ENCODE measurements at regions not wholly inside any gene's neighbourhood (a gene's known extent, or its start where the extent isn't known, plus 50 kb on each side); places are given as distances from the start of the nearest gene placed in this dataset.
"Not testable (repeated sequence)": the region's sequence is repeated elsewhere in the genome, so short reads cannot be mapped to it uniquely, and the experiment has no call there.

DNA sequence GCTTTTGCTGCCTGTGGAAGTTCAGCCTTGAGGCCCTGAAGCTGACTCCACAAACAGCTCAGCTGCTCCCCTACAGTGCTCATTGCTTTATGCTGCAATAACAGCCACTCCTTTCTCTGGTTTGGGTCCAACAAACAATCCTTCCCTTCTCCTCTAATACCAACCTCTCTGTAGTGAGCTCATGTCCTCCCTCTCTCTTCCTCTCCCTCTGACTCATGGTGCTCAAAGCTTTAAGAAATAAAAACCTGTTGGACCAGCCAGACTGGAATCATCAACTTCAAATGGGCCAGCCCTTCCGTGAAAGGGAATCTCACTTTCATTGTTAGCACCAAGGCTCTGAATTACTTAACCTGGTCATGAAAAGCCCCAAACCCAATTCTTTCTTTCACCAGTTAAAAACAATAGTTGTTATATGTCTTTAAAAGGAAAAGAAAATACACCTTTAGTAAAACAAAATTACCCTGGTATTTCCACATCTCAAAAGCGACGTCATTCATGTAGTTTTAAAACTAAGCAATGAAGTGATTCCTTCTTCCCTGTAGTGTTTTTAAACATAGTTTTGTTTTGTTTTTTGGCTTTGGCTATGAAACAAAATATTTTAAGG lies 126.4 kb downstream of the DUSP6 start:
- DNase-seq, result no peak

DNA sequence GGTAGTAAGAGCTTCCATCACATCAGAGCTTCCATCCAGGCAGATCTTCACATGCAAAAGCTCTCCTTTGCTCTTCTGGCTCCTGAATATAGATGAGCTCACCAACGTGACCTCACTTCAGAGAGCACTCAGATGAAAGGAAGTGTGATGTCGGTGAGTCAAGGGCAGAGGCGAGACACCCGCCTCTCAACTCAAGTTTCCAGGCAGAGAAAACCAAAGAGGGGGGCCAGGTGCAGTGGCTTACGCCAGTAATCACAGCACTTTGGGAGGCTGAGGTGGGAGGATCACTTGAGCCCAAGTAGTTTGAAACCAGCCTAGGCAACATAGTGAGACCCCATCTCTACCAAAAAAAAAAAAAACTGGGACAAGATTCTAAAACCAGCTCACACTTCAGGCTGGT lies 126.9 kb downstream of the DUSP6 start:
- no peak for DNase-seq

DNA sequence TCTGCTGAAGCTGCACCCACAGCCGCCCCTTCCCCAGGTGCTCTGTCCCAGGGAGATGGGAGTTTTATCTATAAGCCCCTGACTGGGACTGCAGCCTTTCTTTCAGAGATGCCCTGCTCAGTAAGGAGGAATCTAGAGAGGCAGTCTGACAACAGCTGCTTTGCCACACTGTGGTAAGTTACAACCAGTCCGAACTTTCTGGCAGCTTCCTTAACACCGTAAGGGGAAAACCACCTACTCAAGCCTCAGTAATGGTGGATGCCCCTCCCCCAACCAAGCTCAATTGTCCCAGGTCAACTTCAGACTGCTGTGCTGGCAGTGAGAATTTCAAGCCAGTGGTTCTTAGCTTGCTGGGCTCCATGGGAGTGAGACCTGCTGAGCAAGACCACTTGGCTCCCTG lies 129.7 kb downstream of the DUSP6 start:
- DNase-seq, result not testable (repeated sequence)

DNA sequence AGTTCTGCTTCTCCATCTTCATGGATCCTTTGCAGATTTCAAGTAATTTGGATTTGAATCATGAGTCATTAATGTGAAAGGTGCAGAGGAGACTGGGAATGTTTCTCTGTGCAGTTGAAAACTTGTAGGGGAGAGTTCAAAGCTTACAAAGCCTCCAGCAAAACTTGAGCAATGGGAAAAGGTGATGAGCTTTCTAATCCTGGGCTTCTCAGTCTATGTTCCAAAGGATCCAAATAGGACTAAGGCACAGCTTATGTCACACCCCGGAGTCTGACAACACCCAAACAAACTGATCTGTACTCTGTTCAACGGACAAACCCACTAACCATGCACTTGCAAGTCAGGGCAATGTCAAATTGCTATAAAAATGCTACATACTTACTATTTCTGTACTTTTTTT lies 134.8 kb downstream of the DUSP6 start:
- DNase-seq, result no peak

DNA sequence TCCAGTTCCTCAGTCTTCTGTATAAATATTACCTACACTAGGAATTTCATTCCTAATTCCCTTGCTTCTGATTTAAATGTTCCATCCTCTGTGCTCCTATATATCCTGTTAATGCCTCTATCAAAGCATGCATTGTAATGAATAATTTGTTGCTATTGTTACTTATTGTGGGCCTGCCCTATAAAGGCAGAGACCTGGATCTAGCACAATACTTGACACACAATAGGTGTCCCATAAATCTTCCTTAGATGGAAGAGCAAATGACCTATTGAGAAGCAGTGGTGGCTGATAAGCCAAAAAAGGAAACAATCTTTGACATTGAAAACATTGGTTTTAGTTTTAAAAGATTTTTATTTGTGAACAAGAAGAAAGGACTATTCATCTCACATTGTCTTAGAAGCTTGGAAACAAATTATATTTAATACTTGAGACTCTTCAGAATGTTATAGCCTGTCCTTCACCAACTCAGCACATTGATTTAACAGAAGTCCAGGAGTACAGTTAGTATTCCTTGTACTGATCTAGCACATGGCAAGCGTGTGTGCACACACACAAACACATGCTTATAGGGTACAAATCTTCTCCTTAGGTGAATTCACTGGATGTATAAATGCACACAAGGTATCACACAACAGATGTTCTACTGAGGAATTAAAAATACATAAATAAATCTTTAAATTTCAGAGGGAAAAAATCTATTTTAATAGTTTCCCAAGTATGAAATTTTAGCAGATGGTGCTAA lies 135.9 kb downstream of the DUSP6 start:
- DNase-seq, result no peak

DNA sequence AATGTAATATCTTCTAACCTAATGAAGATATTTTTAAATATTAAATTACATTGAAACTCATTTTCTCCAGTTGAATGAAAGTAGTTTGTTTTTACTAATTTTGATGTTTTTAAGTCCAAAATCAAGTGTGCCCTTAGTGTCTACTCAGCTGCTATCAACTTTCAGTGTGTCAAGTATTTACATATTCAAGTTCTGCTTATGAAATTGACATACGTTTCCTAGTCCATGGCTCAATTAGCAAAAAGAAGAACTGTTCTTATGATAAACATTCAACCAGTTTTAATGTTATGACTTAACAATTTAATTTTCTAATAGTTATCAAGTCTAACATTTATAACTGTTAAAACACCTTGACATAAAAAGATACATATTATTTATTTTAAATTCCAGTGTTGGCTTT lies 137.1 kb downstream of the DUSP6 start:
- no peak for DNase-seq

DNA sequence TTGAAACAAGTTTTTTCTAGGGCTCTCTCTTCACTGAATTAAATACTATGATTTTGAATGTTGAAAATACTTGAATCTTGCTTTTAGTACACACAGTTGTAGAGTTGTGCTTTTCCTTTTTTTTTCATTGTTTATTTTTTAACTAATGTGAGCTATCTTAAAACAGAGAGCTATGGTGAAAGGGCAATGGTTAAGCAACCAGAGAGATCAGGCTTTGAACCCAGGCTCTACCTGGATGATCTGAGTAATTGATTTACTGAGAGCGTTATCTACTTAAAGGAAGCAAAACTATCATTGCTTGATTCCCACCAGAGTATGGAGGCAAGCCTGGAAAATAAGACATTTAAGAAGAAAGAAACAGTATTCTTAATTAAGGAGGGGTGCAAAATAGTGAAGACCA lies 138.6 kb downstream of the DUSP6 start:
- DNase-seq, result no peak

DNA sequence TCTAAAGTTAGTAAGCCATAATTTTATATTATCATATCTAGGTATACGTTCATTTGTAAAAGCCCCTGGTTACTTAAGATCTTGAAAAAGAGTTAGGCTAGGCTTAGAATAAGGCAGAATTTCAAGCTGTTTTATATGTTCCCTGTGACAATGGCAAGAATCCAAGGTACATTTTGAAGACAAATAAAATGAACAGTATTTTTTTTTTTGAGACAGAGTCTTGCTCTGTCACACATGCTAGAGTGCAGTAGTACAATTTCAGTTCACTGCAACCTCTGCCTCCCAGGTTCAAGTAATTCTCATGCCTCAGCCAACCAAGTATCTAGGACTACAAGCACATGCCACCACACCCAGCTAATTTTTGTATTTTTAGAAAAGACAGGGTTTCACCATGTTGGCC lies 139.2 kb downstream of the DUSP6 start:
- DNase-seq, result no peak

DNA sequence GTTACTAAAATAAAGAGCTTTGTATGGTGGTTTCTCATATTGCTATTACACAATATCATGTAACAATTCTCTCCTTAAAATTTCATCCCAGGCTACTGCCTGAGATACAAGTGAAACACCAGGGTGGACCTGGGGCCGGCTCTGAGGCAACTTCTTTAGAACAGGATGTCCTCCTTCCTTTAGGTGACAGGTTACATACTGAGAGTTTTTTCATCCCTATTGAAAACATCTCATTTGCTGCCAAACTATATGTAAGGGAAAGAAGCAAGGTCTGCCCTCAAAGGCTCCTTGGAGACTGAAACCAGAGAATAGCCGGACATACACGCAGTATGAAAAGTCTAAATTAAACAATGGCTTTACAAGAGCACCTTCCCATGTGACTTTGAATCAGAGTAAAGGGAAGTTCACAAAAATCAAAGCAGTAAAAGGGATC lies 139.9 kb downstream of the DUSP6 start:
- no peak for DNase-seq

DNA sequence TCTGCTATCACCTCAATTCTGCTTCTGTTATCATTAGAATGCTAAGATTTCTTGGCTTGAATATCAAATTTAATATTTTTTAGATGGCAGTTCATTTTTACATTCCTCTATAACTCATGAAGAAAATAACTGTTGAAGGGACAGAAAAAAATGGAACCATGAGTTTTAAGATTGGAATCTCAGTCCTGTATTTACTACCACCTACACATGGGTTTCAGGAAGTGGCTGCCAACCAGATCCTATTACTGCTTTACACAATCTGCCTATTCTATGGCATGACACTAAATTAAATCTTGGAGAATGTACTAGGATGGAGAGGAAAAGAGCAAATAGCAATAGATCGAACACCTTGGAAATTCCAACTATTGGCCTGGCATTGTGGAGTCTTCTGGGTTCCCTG lies 140.8 kb downstream of the DUSP6 start:
- DNase-seq, result no peak

DNA sequence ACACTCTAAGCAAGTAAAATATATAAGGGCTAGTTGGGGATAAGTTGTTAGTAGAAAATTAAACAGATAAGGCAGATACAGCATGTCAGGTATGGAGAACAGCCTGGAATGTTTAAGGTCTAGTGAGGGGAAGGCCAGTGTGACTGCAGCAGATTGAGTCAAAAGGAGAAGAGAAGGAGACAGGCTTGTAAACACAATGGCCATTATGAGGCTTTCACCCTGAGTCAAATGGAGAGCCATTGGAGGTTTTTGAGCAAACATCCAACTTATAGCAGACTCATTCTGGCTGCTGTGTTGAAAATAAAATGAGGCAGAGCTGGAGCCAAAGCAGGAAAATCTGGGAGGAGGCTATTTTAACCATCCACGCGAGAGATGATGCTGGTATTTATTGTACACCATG lies 142.0 kb downstream of the DUSP6 start:
- DNase-seq, result no peak

DNA sequence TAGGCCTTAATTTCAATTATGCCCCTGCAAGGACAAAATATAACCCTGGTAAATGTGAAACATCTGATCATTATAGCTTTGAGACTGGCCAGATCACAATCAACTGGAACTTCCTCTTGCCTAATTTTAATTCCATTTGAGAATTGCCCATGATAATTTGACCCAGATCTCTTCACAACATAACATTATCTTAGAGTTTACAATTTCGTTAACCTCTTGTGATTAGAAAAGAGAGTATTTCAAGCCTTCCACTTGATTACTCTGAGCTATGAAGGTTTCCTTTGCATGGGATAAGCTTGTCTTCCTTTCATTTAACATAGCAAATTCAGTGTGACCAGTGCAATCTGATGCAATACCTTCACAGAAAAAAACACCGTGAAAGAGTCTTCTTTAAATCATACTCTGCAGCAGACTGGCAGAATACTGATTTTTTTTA lies 143.6 kb downstream of the DUSP6 start:
- no peak for DNase-seq

DNA sequence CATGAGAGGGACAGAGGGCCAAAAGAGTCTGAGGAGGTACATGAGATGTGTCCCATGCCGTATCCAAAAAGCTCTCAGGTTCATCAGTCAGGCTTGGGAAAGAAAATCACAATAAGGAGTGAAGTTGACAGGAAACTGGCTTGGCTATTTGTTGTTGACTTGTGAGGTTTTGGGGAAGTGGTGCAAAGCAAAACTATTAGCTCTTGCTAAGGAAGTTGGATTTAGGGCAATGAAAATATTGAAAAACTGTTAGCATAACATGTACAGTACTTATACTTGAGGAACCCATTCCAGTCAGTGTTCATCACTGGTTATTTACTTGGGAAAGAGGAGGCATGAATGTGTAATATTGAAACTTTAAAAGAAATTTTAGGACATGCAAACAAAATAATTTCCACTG lies 145.9 kb downstream of the DUSP6 start:
- DNase-seq, result no peak

DNA sequence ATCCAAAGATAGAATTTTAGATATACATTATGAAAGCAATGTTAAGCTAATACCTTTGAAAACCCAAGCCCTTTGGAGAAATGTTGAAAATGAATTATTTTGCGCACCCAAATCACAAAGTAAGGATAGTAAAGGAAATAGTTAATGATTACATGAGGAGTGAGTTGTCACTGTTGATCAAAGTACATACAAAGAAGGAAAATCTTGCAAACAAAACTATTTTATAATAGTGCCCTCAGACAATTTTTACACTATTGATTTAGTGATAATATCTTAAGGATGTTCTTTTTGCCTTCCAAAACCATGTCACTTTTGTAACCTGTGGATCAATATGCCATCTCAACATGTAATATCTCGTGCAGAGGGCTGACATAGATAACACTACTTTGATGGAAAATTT lies 146.8 kb downstream of the DUSP6 start:
- DNase-seq, result no peak

DNA sequence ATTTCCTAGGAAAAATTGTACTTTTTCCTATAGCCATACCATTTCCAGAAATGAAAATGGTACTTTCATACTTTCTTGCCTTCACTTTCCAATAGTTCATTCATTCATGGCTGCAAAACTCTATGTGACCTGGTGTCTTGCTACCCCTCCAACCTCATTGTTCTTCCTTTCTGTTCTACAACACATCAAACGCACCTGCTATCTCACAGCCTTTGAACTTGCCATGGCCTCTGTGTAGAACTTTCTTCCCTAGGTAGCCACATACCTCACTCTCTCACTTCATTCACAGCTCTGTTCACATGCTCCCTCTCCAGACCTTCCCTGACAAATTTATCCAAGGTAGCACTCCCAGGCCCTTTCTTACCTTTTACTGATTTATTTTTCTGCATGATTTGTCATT lies 149.2 kb downstream of the DUSP6 start:
- no peak for DNase-seq

DNA sequence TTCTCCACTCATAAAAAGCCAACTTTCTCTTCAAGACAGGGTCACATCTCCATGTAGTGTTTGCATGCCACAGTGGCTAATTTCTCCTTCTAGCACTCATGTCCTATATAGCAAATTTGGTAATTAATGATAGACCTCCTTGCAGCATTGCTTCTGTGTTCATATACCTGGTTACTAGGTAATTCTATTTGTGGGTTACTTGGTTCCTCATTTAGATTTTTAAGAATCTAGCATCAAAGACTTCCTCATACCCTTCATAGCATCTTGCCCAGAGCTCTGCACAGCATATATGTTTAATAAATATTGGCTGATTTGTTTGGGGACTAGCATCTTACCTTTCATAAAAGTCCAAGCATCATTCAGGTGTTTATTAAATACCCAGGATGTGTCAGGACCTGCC lies 152.1 kb downstream of the DUSP6 start:
- DNase-seq, result no peak

DNA sequence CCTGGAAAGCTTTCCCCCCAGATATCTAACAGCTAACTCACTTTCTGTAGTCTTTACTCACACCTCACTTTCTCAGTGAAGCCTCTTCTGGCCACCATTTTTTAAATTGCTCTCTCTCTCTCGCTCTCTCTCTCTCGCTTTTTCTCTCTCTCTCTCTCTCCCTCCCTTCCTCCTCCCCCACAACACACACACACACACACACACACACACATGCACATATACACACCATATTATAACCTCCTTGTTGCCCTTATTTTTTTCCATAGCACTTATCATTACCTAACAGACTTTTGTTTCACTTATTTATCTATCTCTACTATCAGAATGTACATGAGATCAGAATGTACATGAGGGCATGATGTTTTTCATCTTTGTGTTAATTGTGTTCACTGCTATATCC lies 156.8 kb downstream of the DUSP6 start:
- DNase-seq, result no peak

DNA sequence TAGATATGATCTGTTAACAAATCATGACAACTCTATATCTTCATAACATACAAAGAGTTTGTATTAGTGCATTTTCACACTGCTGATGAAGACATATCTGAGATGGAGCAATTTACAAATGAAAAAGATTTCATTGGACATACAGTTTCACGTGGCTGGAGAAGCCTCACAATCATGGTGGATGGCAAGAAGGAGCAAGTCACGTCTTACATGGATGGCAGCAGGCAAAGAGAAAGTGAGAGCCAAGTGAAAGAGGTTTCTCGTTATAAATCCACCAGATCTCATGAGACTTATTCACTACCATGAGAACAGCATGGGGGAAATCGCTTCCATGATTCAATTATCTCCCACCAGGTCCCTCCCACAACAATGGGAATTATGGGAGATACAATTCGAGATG lies 157.6 kb downstream of the DUSP6 start:
- no peak for DNase-seq

DNA sequence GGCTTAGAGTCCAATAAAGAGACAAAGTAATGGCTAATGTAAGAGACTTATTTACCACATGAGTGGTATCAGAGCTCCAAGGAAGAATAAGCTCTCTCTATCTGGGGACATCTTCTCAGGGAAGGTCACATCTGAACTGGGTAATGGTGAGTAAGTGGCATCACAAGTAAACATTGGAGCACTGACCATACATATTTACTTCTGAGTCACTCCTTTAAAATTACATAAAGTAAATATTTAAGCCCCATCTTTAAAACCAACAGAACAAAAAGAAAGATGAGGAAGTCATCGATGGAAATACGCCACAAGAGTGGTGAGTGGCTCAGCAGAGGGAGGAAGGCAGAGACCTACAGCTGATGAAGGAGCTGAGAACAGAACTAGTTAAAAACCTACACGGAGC lies 159.9 kb downstream of the DUSP6 start:
- no peak for DNase-seq

DNA sequence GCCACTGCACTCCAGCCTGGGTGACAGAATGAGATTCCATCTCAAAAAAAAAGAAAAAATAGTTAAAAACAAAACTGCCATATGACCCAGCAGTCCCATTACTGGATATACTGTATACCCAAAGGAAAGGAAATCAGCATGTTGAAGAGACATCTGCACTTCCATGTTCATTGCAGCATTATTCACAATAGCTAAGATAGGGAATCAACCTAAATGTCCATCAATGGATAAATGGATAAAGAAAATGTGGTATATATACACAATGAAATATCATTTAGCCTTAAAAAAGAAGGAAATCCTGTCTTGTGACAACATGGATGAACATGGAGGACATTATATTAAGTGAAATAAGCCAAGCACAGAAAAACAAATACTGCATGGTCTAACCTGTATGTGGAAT lies 160.7 kb downstream of the DUSP6 start:
- not testable (repeated sequence) for DNase-seq

DNA sequence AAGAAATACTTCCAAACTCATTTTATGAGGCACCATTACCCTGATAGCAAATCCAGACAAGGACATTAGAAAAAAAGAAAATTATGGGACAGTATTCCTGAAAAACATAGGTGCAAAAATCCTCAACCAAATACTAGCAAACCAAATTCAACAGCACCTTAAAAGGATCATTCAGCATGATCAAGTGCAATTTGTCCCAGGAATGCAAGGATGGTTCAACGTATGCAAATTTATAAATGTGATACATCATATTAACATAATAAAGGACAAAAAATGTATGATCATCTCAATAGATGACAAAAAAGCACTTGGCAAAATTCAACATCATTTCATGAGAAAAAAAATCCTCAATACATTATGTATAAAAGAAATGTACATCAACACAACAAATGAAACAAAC lies 162.9 kb downstream of the DUSP6 start:
- DNase-seq, result no peak

DNA sequence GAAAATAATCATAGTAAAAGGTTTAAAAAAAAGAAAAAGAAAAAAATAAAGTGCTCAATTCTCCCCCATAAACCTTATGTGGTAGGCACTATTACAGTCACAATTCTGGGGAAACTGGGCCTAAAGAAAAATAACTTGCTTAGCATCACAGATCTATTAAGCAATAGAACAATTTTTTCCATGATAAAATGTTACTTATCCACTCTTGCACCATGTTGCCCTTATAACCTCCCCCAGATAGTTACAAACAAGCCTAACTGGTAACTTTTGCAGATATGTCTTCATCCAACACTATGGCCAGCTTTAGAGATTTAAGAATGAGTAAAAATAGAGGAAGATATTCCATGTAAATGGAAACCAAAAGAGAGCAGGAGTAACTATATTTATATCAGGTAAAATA lies 164.8 kb downstream of the DUSP6 start:
- DNase-seq, result no peak

DNA sequence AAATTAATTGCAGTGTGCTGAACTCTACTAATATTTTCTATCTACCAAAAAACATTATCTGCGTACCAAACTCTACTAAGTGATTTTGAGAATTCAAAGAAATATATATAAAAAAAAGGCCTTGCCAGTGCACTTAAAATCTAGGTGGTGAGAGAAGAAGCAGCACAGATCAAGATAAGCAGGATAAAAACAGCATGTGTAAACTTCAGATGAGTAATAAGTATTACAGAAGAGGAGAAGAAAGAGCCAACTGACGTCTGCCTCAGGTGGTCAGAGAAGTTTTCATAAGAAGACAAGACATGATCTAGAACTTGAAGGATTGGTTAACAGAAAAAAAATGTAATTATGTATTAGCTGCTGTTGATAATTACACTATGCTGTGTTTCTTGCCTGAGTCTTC lies 166.4 kb downstream of the DUSP6 start:
- no peak for DNase-seq

DNA sequence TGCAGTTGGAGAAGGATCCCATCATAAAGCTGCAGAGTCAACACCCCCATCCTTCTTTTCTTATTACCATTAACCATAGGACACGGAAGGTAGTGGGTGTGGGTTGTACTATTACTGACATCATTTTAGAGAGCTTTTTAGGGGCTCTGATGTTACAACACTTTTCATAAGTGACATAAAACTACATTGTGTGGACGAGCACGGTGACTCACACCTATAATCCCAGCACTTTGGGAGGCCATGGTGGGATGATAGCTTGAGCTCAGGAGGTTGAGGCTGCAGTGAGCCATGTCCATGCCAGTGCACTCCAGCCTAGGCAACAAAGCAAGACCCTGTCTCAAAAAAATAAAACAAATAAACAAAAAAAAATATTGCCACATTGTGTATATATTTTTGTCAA lies 167.1 kb downstream of the DUSP6 start:
- DNase-seq, result no peak

DNA sequence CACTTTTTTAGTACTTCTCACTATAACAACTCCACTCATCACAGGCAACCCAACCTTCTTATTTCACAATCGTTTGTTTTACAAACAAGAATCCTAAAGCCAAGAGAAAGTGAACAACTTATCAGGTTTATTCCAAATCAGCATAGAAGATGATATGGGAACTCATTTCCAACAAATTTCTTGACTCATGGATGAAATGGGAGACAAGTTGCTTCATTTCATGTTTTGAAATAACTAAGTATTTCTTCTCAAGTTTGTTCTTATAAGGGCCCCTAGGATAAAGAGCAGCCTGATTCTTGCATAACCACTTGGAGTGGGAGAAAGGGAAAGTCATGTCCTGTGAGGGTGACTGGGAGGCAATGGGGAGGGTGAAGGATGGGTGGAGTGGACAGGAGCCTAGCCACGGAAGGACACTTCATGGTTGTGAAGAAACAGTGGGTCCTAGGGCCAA lies 168.3 kb downstream of the DUSP6 start:
- DNase-seq, result no peak
